ENCODE measurements at regions not wholly inside any gene's neighbourhood (a gene's known extent, or its start where the extent isn't known, plus 50 kb on each side); places are given as distances from the start of the nearest gene placed in this dataset.

DNA sequence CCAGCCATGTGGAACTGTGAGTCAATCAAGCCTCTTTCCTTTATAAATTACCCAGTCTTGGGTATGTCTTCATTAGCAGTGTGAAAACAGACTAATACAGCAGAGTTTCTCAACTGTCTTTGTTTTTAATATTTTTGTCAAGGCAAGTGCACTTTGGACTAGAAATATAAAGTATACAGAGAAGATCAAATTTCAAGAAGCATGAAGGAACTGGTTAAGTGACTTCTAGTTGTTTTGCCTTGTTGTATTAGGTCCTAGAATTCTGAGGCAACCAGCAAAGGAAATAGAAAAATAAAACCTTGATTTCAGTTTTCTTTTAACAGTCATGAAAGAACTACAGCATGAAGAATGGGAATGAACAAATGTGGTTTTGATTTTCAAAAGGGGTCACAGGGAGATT is 131.1 kb upstream of the PTGFR start:
- no peak for DNase-seq (ENCODE audit: low spot score)

DNA sequence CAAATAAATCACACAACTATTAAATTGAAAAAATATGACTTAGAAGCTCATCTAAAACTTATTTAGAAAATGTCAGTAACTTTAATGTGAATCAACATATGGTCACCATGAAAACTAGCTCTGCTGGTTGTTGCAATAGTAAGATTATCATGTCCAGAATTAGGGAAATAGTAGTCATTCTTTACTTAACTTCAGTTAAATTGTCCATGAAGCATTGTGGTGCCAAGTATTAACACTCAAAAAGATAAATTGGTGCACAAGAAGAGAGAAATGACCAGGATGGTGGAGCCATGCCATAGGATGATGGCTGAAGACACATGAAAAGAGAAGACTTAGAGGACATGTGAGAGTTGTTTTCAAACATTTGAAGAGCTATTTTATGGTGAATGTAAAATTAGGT is 130.2 kb upstream of the PTGFR start:
- DNase-seq (ENCODE audit: low spot score): no peak

DNA sequence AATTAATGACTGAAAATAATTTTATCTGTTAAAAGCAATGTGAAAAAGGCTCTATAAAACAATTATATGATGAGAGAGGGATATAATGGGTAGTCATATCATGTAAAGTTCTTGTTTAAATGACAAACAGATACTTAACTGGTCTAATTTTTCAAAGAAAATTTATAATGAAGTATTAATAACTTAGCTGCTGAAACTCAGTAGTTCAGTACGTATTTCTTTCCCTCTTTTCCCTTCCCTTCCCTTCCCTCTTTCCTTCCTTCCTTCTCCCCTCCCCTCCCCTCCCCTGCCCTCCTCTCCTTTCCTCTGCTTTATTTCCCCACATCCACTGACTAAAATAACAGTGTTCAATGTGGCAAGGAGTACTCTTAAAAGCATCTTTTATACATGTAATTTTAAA is 123.1 kb upstream of the PTGFR start:
- no peak for DNase-seq (ENCODE audit: low spot score)

DNA sequence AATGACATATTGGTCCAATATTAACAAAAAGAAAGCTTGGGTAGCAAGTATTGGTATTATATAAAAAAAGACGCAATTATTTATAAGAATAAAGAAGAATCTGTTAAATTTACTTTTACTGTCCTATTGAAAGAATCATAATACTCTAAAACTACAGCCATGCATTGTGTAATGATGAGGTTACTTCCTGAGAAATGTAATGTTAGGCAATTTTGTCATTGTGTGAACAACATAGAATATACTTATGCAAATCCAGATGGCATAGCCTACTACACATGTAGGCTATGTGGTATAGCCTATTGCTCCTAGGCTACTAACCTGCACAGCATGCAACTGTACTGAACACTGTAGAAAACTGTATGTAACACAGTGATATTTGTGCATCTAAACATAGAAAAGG is 121.2 kb upstream of the PTGFR start:
- DNase-seq (ENCODE audit: low spot score): no peak

DNA sequence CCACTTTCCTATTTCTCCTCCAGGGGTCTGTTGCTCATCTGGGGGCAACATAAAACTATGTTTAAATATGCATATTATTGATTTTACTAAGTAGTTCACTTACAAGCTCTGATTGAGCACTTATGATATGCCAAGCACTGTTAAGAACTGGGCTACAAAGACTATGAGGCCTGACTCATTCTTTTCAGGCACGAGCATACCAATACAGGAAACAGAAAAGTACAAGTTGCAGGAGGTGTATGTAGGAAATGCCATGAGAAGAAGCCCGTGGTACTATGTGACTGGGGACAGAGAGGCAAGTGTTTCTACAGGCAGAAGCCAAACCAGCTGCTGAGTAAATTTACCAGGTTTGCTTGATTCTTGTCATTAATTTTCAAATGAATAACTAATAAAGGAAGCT is 120.4 kb upstream of the PTGFR start:
- peak; percentile 47 for DNase-seq (ENCODE audit: low spot score)

DNA sequence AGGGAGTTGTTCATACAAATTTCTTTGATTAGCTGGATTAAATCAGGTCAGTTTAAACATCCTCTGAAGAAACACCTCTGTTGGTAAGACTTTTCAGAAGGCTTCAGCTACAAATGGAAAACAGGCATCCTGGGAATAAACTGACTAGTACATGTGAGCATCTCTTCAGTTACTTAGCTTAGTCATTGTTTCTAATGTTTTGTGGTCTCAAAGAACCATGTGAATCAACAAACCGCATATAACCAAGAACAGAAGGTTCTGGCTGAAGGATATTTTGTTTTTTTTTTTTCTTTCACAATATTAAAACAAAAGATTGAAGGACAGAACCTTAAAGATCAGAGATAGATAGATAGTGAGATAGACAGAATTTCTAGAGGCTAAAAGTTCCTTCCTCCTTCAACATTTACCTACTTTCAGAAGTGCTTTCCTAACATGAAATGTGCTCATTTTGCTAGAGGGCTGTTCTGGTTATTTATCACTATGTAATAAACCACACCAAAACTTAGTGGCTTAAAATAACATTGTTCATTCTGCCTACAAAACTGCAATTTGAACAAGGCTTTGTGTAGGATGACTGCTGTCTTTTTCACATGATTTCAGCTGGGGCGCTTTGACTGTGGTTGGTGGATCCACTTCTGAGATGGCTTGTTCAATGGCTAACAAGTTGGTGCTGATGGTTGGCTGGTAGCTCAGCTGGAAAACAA is 119.8 kb upstream of the PTGFR start:
- peak; percentile 40 for DNase-seq (ENCODE audit: low spot score)

DNA sequence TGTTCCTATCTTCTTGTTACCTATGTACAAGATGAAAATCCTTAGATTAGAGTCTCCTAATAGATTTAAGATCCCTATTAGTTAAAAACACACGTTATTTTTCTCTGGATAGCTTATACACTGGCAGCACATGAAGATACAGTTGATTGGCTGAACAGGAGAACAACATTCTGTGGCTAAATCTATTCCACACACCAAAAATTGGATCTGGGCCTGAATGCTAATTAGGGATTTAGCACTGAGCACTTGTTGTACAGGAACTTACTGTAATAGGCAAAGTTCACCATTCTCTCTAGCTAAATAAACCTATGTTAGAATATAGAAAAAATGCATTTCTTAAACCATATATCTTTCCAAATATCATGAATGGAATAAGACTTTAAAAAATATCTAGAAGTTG is 117.1 kb upstream of the PTGFR start:
- DNase-seq (ENCODE audit: low spot score): no peak

DNA sequence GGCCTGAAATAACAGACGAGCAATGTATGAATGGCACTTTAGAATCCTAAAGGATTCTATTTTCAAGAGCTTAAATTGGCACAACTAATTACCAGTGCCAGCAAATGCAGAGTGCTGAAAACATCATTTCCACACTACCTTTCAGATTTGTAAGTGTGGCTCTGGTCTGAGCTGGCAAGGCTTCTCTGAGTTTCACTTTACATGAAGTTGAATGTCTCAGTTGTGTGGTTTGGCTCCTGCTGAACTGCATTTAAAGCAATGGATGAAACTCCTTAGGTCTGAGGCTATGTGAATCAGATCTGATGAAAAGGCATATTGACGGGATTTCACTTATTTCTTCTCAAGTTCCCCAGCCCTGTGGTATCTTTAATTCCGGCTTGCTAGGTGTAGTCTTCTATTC is 114.8 kb upstream of the PTGFR start:
- DNase-seq (ENCODE audit: low spot score): no peak

DNA sequence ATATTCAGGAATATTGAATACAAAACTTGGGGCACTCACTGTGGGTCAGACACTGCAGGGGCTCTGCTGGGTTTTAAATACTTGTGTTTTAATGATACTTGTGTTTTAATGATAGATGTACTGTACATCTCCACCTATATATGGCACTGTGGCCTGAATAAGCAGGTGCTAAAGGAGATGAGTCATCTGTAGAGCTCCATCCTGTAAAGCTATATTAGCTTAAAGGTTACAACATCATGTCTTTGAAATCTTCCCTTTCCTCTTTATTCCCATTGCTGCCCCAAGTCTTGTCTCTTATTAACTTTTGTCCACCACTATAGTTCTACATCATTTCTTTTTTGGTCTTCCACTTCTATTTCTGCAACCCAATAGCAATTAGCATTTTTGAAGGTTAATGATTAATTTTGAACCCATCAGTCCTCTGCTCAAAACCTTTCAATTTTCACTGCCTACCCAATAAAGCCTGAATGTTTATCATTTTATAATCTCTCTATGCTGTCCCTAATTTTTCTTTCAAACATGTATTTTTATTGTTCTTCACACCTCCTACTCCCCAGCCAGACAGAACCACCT is 113.3 kb upstream of the PTGFR start:
- peak; percentile 39 for DNase-seq (ENCODE audit: low spot score)

DNA sequence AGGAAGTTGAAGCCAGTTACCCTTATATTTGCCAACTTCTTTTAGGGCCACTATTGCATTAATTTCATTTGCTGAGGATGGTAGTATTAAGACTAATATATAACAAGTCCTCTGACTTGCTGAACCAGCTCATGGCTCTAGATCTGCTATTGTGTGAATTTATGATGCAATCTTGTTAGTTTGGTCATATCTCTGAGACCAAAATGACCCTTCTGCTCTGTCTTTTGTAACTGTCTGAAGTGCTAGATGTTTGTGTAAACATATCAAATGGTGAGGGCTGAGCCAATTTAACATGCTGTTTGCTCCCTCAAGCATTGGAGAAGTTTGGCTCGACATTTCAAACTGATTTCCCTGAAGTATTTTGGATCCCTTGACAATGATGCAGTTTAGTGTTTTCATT is 106.9 kb upstream of the PTGFR start:
- DNase-seq (ENCODE audit: low spot score): no peak

DNA sequence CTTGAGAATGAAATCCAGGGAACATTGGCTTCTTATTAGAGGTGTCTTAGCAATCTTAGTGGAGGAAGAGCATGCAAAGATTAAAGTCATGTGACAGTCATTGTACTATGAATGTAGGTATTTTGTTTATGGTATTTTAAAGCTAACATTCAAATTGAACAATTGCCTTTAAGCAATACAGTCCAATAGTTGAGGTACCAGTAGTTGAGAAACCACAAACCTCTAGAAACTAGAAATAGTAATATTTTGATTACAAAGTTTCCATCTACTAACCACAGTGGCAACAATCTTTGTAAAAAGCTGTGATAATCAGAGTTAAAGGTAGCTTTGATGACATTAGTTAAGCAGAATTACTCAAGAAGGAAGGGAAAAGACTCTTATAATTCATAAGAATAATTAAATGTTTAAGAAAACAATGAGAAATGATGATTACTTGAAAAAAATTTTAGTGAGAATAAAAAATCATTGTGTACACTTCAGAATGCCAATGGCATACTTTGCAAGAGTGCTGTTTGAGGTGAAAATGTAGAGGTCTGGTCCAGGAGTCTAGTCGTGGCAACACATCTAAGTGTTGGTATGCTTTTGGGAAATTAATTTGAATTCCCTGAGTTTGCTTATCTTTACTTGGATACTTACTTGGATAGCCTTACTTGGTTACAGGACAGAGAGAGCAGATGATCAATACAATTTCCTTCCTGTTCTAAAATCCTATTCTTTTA is 104.9 kb upstream of the PTGFR start:
- DNase-seq (ENCODE audit: low spot score): no peak

DNA sequence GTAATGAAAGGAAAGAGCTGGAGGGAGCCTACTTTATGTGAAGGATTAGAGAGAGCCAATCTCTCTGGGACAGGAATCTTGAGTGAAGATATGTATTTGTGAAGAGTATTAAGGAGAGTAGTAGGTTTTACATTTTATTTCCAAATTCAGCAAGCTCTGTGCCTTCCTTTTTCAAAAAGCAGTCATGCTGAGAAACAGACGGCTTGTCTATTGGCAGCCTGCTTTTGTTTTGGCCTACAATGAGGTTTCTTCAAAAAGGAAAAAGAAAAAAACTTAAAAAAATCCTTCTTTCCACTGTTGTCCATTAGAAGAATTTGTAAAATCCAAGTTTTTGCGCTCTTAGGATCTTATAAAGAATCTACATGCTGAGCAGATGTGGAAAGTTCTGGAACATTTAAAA is 103.6 kb upstream of the PTGFR start:
- DNase-seq (ENCODE audit: low spot score): no peak

DNA sequence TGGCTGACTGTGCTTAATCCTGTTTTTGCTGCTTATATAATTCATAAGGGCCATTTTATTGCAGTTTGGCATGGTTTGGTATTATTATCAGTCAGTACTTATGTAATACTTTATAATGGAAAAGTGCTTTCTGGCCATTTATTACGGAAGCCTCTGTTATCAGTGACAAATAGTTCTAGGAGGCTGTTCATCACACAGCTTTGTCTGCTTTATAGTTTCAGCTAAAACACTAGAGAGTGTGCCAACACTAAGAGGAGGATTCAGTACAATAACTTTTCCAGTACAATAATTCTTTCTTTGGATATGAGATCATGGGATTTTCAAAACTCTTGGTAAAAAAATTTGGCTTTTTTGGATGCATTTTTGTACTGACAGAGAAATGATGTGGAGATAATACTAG is 102.9 kb upstream of the PTGFR start:
- DNase-seq (ENCODE audit: low spot score): no peak

DNA sequence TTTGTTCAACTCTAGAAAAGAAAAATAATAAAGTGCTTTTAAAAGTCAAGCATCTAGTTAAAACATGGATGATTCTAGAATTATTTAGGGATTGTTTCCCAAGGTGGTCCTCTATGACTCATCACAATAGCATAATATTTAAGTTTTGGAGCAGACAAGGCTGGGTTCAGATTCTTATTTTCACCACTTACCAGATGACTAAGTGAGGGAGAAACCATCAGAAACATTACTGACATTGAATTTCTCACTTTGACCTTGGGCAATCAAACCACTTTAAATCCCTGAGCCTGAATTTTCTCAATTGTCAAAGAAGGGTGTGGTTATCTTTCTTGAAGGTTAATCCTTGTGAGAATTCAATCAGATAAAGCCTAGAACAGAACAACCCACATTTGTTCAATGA is 102.5 kb upstream of the PTGFR start:
- DNase-seq (ENCODE audit: low spot score): no peak

DNA sequence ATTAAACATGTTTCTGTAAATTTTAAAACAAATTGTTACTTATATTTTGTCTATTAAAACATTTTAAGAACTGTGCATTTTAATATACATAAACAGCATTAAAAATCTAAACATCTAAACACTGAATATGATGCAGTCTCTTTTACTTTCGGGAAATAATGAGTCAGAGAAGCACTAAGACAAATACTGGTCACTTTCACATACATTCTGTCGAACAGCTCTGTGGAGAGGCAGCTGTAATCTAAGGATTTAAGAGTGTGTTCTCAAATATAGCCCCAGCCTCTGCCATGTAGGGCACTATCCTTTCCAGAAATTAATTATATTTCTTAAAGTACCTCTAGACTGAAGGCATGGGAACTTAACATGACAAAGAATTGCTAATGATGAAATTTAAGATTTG is 89.6 kb upstream of the PTGFR start:
- no peak for DNase-seq (ENCODE audit: low spot score)

DNA sequence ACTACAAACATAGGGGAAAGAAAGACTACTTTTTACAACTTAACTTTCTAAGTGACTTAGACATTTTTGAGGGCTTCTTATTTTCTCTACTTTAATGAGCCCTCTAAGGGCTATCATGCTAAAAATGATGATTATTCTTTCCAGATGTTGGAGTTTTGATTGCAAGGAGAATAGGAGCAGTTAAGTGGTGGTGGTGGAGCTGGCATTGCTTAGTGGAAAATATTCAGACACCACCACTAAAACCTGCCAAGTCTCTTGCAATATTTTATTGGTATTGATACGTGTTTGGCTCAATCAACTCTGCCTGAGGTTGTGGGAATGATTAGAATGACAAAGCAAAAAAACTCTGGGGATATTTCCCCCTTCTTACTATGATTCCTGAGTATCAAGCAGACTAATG is 82.6 kb upstream of the PTGFR start:
- no peak for DNase-seq (ENCODE audit: low spot score)

DNA sequence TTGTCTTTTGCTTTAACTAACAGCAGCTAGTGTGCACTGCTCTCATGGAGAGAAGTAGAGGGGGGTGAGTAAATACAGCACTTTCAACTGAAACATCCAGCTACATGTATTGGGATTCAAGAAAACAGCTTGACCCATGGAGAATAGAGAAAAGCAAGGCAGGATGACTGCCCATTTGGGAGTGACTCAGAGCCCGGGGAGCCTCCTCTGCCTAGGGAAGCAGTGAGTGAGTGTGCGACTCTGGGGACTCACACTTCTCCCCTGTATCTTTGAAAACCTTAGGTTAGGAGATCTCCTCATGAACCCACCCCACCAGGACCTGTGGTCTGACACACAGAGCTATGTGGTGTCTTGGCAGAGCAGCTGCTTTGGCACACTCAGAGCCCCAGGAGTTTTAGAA is 82.0 kb upstream of the PTGFR start:
- DNase-seq (ENCODE audit: low spot score): peak; percentile 17

DNA sequence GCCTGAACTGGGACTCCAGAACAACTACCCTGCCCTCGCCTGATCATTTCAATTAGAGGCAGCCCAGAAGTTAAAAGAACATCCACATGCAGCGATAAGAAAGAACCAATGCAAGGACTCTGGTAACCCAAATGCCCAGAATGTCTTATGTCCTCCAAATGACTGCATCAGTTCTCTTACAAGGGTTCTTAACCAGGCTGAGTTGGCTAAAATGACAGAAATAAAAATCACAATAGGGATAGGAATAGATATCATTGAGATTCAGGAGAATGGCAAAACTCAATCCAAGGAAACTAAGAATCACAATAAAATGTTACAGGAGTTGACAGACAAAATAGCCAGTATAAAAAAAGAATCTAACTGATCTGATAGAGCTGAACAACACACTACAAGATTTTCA is 80.1 kb upstream of the PTGFR start:
- no peak for DNase-seq (ENCODE audit: low spot score)

DNA sequence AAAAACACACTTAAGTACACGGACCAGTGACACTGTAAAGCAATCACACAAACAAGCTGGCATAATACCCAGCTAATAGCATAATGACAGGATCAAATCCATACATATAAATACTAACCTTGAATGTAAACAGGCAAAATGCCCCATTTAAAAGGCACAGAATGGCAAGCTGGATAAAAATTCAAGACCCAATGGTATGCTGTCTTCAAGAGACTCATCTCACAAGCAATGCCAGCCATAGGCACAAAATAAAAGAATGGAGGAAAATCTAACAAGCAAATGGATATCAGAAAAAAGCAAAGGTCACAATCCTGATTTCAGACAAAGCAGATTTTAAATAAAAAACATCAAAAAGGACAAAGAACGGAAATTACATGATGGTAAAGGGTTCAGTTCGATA is 79.1 kb upstream of the PTGFR start:
- DNase-seq (ENCODE audit: low spot score): no peak

DNA sequence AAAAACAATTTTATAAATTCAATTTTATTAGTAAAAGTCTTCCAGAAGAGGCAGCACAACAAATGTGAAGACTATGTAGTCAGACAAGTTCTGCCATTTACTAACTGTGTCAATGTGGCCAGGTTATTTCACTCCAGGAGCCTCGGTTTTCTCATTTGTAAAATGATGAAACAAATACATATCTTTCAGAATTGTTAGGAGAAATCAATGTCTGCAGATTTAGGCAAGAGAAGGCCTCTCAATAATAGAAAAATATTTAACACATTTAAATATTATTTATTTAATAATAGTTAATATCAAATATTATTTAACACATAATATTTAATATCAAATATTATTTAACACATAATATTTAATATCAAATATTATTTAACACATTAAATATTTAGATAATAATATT is 75.6 kb upstream of the PTGFR start:
- DNase-seq (ENCODE audit: low spot score): no peak

DNA sequence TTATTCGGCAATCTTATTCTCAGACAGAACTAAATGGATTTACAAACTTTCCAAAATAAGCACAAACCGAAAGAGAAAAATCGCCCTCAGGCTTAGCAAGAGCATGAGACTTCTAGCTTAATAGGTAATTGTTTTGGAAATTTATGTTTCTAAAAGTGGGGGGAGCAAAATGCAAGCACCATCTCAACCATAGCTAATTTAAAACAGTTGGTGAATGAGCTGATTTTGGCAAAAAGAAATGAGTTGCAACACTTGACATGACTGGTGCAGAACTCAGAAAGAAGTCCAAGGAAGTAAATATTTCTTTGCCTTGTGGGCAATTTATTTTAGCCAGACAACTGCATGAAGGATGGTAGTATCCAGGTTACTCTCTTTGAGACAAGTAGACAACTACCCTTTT is 71.5 kb upstream of the PTGFR start:
- DNase-seq (ENCODE audit: low spot score): no peak

DNA sequence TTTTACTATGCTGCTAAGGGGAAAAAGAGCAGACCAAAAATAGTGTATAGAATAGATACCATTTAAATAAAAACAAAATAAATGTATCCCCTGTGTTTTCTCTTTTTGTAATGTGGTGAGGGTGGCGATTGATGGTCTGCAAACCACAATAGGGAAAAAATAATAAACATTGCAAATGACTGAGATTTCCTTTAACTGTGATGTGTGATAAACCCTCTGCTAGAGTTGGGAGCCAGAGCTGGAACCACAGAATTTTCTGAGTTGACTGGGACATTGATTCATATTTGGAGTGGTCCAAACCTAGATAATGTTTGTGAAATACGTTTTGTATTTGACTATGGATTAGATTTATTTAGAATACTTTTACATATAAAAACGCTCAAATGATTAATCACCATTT is 70.6 kb upstream of the PTGFR start:
- no peak for DNase-seq (ENCODE audit: low spot score)

DNA sequence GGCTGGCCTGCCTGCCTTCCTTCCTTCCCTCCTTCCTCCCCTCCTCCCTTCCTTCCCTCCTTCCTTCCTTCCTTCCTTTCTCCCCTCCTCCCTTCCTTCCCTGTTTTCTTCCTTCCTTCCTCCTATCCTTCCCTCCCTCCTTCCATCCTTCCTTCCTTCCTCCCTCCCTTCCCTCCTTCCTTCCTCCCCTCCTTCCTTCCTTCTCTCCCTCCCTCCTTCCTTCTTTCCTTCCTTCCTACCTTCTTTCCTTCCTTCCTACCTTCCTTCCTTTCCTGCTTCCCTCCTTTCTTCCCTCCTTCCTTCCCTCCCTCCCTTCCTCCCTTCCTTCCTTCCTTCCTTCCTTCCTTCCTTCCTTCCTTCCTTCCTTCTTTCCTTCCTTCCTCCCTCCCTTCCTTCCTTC is 70.1 kb upstream of the PTGFR start:
- DNase-seq (ENCODE audit: low spot score): no peak

DNA sequence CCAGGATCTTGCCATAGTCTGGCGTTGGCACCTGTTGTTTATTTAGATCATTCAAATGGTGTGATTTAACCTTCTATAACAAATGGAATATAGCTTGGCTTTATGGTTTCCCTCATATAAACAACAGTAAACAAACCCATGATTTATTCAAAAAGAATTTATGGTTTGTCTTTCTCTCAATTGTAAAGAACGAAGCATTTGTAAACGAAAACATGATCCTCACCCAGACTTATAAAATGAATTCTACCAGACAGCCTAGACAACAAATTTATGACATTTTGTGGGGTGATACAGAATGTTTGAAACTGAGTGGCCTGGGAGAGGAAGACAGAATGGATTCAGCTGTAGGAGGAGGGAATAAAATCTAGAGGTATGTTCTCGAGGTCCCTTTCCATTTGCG is 66.1 kb upstream of the PTGFR start:
- DNase-seq (ENCODE audit: low spot score): no peak

All from kidney tubule cell (primary cell).